ENCODE measurements at regions not wholly inside any gene's neighbourhood (a gene's known extent, or its start where the extent isn't known, plus 50 kb on each side); places are given as distances from the start of the nearest gene placed in this dataset.

DNA sequence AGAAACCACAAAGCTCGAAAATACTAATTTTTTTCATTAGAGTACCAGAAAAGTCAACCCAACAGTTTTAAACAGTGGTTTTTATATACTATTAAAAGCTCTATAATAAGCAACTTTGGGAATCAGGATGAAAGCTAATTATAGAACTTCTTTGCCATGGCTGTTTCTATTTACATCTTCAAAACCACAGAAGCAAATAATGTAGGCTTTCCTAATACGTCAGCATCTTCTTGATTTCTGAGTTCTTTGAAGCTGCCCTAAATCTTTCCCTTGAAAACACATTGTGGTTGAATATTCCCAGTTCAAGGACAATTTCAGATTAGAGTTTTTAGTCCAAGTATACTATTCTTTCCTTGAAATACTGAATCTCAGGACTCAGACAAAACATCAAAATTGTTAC is 460.2 kb upstream of the FAT1 start:
- no peak for ATAC-seq (ENCODE audit: insufficient number of reproducible peaks, low FRiP score, low read depth)

GRCh38 chr4:187184508-187184907 is 460.9 kb upstream of the FAT1 start:
- no peak for TF ChIP-seq CTCF (IDR thresholded peaks at IDR 0.05)
- H3K4me1 ChIP-seq (ENCODE audit: control insufficient read depth in 1 of 2, low read depth in 2 of 2) = peaks cover 0 to 4% of the 10 kb centered on the region in 2 donors
- ATAC-seq (ENCODE audit: insufficient number of reproducible peaks, low FRiP score, low read depth) (no peak), DNase-seq (ENCODE audit: low spot score) (no peak)
- no peaks in the 10 kb centered on the region for H3K36me3 ChIP-seq
- H3K27me3 ChIP-seq (replicated peaks; ENCODE audit: insufficient read depth) = no peaks in the 10 kb centered on the region
- H3K4me3 ChIP-seq = no peak overlapping the region
- H3K9me3 ChIP-seq = no peaks in the 10 kb centered on the region
- no peak overlapping the region for H3K27ac ChIP-seq

More for the DNA sequence above, 460.2 kb upstream of the FAT1 start:
- no peak overlapping the region for H3K4me3 ChIP-seq
- TF ChIP-seq CTCF (IDR thresholded peaks at IDR 0.05) = no peak
- no peak overlapping the region for H3K27ac ChIP-seq
- peaks cover 0 to 4% of the 10 kb centered on the region in 2 donors for H3K4me1 ChIP-seq (ENCODE audit: control insufficient read depth in 1 of 2, low read depth in 2 of 2)
- H3K36me3 ChIP-seq = no peaks in the 10 kb centered on the region
- H3K27me3 ChIP-seq (replicated peaks; ENCODE audit: insufficient read depth) = no peaks in the 10 kb centered on the region
- H3K9me3 ChIP-seq = no peaks in the 10 kb centered on the region
- DNase-seq (ENCODE audit: low spot score) = no peak

- Histone ChIP-seq H3K4me3 (no peak overlapping the region), H3K4me1 (ENCODE audit: control insufficient read depth in 1 of 2, low read depth in 2 of 2) (peaks cover 0 to 4% of the 10 kb centered on the region in 2 donors), H3K27ac (no peak overlapping the region), H3K36me3 (no peaks in the 10 kb centered on the region), H3K9me3 (no peaks in the 10 kb centered on the region), H3K27me3 (replicated peaks; ENCODE audit: insufficient read depth) (no peaks in the 10 kb centered on the region)
- ATAC-seq (ENCODE audit: insufficient number of reproducible peaks, low FRiP score, low read depth) = no peak
- no peak for DNase-seq (ENCODE audit: low spot score)
- no peak for TF ChIP-seq CTCF (IDR thresholded peaks at IDR 0.05)
These were observed 464.5 kb upstream of the FAT1 start for GRCh38 chr4:187188118-187188517.

GRCh38 chr4:187188741-187189140 is 465.1 kb upstream of the FAT1 start:
- ATAC-seq (ENCODE audit: insufficient number of reproducible peaks, low FRiP score, low read depth) (no peak), DNase-seq (ENCODE audit: low spot score) (no peak)
- H3K36me3 ChIP-seq = no peaks in the 10 kb centered on the region
- no peak overlapping the region for H3K27ac ChIP-seq
- peaks cover 0 to 4% of the 10 kb centered on the region in 2 donors for H3K4me1 ChIP-seq (ENCODE audit: control insufficient read depth in 1 of 2, low read depth in 2 of 2)
- H3K4me3 ChIP-seq = no peak overlapping the region
- no peak for TF ChIP-seq CTCF (IDR thresholded peaks at IDR 0.05)
- no peaks in the 10 kb centered on the region for H3K9me3 ChIP-seq
- H3K27me3 ChIP-seq (replicated peaks; ENCODE audit: insufficient read depth) = no peaks in the 10 kb centered on the region

DNA sequence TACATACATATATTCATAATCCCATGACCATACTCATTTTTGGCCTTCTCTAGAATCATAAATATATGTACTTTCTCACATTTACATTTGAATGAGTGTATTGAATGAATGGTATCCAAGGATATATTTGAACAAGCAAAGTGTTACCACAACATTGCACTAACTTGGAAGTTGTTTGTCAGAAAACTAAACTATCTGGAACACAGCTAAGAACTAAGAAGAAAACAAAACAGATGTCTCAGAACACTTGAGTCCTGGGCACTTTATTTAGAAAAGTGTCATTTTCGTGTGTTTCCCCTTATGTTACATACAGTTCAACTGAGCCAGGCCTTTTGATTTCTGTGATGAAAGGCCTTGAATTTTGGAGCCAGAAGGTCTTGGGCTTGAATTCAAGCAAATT is 466.7 kb upstream of the FAT1 start:
- Histone ChIP-seq H3K4me3 (no peak overlapping the region), H3K36me3 (no peaks in the 10 kb centered on the region), H3K9me3 (no peaks in the 10 kb centered on the region), H3K27me3 (replicated peaks; ENCODE audit: insufficient read depth) (no peaks in the 10 kb centered on the region), H3K4me1 (ENCODE audit: control insufficient read depth in 1 of 2, low read depth in 2 of 2) (peaks cover 0 to 4% of the 10 kb centered on the region in 2 donors), H3K27ac (no peak overlapping the region)
- DNase-seq (ENCODE audit: low spot score) (no peak), ATAC-seq (ENCODE audit: insufficient number of reproducible peaks, low FRiP score, low read depth) (no peak)
- TF ChIP-seq CTCF (IDR thresholded peaks at IDR 0.05) = no peak

Data from thoracic aorta (tissue), 2 donors.